ENCODE measurements at regions not wholly inside any gene's neighbourhood (a gene's known extent, or its start where the extent isn't known, plus 50 kb on each side); places are given as distances from the start of the nearest gene placed in this dataset.

- H3K27me3 Mint-ChIP-seq (ENCODE audit: unreplicated experiment) = peaks cover 19% of the 10 kb centered on the region
- peak overlapping the region; percentile 40 for H3K4me3 Mint-ChIP-seq (ENCODE audit: unreplicated experiment)
- peaks cover 51% of the 10 kb centered on the region for H3K4me1 Mint-ChIP-seq (ENCODE audit: low read depth, unreplicated experiment)
- H3K36me3 Mint-ChIP-seq (ENCODE audit: unreplicated experiment) = no peaks in the 10 kb centered on the region
- no peak for TF ChIP-seq CTCF (IDR thresholded peaks at IDR 0.05; ENCODE audit: partially characterized antibody, unreplicated experiment)
- DNase-seq = peak; percentile 47
- H3K9me3 Mint-ChIP-seq (ENCODE audit: unreplicated experiment) = peaks cover 28% of the 10 kb centered on the region
- H3K27ac Mint-ChIP-seq (ENCODE audit: unreplicated experiment) = peak overlapping the region; percentile 89
These were observed 187.5 kb upstream of the RPL38 start for GRCh38 chr17:74015990-74016389.

GRCh38 chr17:74016461-74016860 is 187.0 kb upstream of the RPL38 start:
- TF ChIP-seq CTCF (IDR thresholded peaks at IDR 0.05; ENCODE audit: partially characterized antibody, unreplicated experiment) = no peak
- Mint-ChIP-seq H3K27ac (ENCODE audit: unreplicated experiment) (peak overlapping the region; percentile 89), H3K4me1 (ENCODE audit: low read depth, unreplicated experiment) (peaks cover 49% of the 10 kb centered on the region), H3K9me3 (ENCODE audit: unreplicated experiment) (peaks cover 27% of the 10 kb centered on the region), H3K27me3 (ENCODE audit: unreplicated experiment) (peaks cover 17% of the 10 kb centered on the region), H3K4me3 (ENCODE audit: unreplicated experiment) (peak overlapping the region; percentile 34), H3K36me3 (ENCODE audit: unreplicated experiment) (no peaks in the 10 kb centered on the region)
- peak; percentile 48 for DNase-seq

- peaks cover 18% of the 10 kb centered on the region for H3K9me3 Mint-ChIP-seq (ENCODE audit: unreplicated experiment)
- H3K36me3 Mint-ChIP-seq (ENCODE audit: unreplicated experiment) = no peaks in the 10 kb centered on the region
- H3K27me3 Mint-ChIP-seq (ENCODE audit: unreplicated experiment) = peaks cover 9% of the 10 kb centered on the region
- no peak for TF ChIP-seq CTCF (IDR thresholded peaks at IDR 0.05; ENCODE audit: partially characterized antibody, unreplicated experiment)
- H3K27ac Mint-ChIP-seq (ENCODE audit: unreplicated experiment) = no peak overlapping the region
- no peak for DNase-seq
- peaks cover 43% of the 10 kb centered on the region for H3K4me1 Mint-ChIP-seq (ENCODE audit: low read depth, unreplicated experiment)
- H3K4me3 Mint-ChIP-seq (ENCODE audit: unreplicated experiment) = no peak overlapping the region
These were observed 186.0 kb upstream of the RPL38 start for GRCh38 chr17:74017466-74017865.

GRCh38 chr17:74018115-74018514 is 185.4 kb upstream of the RPL38 start:
- peaks cover 39% of the 10 kb centered on the region for H3K4me1 Mint-ChIP-seq (ENCODE audit: low read depth, unreplicated experiment)
- no peak for DNase-seq
- no peak overlapping the region for H3K27ac Mint-ChIP-seq (ENCODE audit: unreplicated experiment)
- peaks cover 7% of the 10 kb centered on the region for H3K27me3 Mint-ChIP-seq (ENCODE audit: unreplicated experiment)
- TF ChIP-seq CTCF (IDR thresholded peaks at IDR 0.05; ENCODE audit: partially characterized antibody, unreplicated experiment) = no peak
- peaks cover 16% of the 10 kb centered on the region for H3K9me3 Mint-ChIP-seq (ENCODE audit: unreplicated experiment)
- H3K4me3 Mint-ChIP-seq (ENCODE audit: unreplicated experiment) = no peak overlapping the region
- H3K36me3 Mint-ChIP-seq (ENCODE audit: unreplicated experiment) = no peaks in the 10 kb centered on the region

- Mint-ChIP-seq H3K36me3 (ENCODE audit: unreplicated experiment) (no peaks in the 10 kb centered on the region), H3K4me3 (ENCODE audit: unreplicated experiment) (no peak overlapping the region), H3K4me1 (ENCODE audit: low read depth, unreplicated experiment) (peaks cover 31% of the 10 kb centered on the region), H3K9me3 (ENCODE audit: unreplicated experiment) (peaks cover 16% of the 10 kb centered on the region), H3K27me3 (ENCODE audit: unreplicated experiment) (peaks cover 9% of the 10 kb centered on the region), H3K27ac (ENCODE audit: unreplicated experiment) (no peak overlapping the region)
- no peak for TF ChIP-seq CTCF (IDR thresholded peaks at IDR 0.05; ENCODE audit: partially characterized antibody, unreplicated experiment)
- no peak for DNase-seq
These were observed 184.2 kb upstream of the RPL38 start for GRCh38 chr17:74019271-74019670.

Data from glutamatergic neuron (in vitro differentiated cells).